ENCODE measurements at regions not wholly inside any gene's neighbourhood (a gene's known extent, or its start where the extent isn't known, plus 50 kb on each side); places are given as distances from the start of the nearest gene placed in this dataset.
"Not testable (repeated sequence)": the region's sequence is repeated elsewhere in the genome, so short reads cannot be mapped to it uniquely, and the experiment has no call there.

- Histone ChIP-seq H3K4me3 (no peak overlapping the region), H3K9me3 (no peaks in the 10 kb centered on the region), H3K36me3 (no peaks in the 10 kb centered on the region), H3K27me3 (no peaks in the 10 kb centered on the region; the same call in 1 of the 2 replicates)
- DNase-seq, result no peak
Observed at GRCh38 chr5:122584411-122585300, 190.2 kb upstream of the SNX2 start.

DNA sequence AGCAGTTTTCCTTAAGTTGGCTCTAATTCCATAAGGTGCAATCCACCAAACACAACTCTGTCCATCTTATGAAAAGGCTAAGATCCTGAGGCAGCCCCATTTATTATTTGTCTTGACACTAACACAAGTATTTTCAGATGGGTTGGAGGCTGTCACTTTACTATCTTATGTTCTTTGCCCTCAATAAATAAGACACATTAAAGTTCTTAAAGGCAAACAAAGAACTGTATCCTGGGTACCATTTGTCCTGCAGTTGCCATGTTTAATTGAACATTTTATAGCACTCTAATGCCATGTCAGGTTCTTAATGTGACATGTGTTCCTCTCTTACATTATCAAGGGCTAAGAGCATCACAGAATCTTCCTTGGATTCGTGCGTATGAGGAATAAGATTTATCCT, 189.5 kb upstream of the SNX2 start:
- H3K4me3 ChIP-seq, result no peak overlapping the region
- no peak for DNase-seq
- H3K9me3 ChIP-seq, result no peaks in the 10 kb centered on the region
- H3K36me3 ChIP-seq, result no peaks in the 10 kb centered on the region
- no peaks in the 10 kb centered on the region; the same call in 1 of the 2 replicates for H3K27me3 ChIP-seq

DNA sequence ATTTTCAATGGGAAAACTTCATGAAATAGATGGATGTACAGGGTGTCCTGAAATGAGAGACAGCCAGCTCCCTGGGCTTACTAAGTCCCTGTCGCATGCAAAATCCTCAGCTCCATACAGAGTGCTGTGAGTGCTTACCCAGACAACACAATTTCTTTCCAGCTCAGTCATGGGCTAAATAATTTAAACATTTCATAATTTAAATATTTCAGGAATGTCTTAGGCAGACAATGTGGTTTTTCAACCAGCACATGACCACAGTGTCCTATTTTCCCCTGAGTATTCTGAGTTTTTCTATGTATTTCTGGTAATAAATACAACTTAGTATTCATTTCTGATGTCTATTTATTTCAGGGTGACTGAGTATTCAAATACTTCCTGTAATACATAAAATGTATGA, 188.5 kb upstream of the SNX2 start:
- H3K4me3 ChIP-seq, result no peak overlapping the region
- H3K36me3 ChIP-seq, result no peaks in the 10 kb centered on the region
- DNase-seq, result peak; percentile 11
- H3K27me3 ChIP-seq, result no peaks in the 10 kb centered on the region; the same call in 1 of the 2 replicates
- no peaks in the 10 kb centered on the region for H3K9me3 ChIP-seq

- no peaks in the 10 kb centered on the region for H3K36me3 ChIP-seq
- no peak overlapping the region for H3K4me3 ChIP-seq
- no peaks in the 10 kb centered on the region; the same call in 1 of the 2 replicates for H3K27me3 ChIP-seq
- H3K9me3 ChIP-seq, result no peaks in the 10 kb centered on the region
- DNase-seq, result no peak
Observed at GRCh38 chr5:122591828-122592227, 183.1 kb upstream of the SNX2 start.

DNA sequence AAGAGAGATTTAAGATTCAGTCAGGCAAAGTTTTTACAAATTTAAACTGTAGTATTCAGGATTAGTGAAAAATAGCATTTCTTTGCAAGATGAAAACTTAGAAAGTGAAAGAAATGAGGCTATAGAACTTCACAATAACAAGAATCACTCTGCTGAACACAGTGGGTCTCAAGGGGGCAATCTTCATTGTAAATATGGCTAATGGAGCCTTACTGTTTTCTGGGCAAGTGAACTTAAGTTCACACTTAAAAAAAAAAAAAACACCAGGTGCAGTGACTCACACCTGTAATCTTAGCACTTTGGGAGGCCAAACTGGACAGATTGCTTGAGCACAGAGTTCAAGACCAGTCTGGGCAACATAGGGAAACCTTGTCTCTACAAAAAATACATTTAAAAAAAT, 175.9 kb upstream of the SNX2 start:
- Histone ChIP-seq H3K9me3 (no peaks in the 10 kb centered on the region), H3K27me3 (no peaks in the 10 kb centered on the region; the same call in 1 of the 2 replicates), H3K4me3 (no peak overlapping the region), H3K36me3 (no peaks in the 10 kb centered on the region)
- DNase-seq, result no peak

- H3K27me3 ChIP-seq, result no peaks in the 10 kb centered on the region; the same call in 1 of the 2 replicates
- no peak for DNase-seq
- no peaks in the 10 kb centered on the region for H3K36me3 ChIP-seq
- no peaks in the 10 kb centered on the region for H3K9me3 ChIP-seq
- no peak overlapping the region for H3K4me3 ChIP-seq
Observed at GRCh38 chr5:122600924-122601323, 174.0 kb upstream of the SNX2 start.

- no peak for DNase-seq
- H3K36me3 ChIP-seq, result no peaks in the 10 kb centered on the region
- no peaks in the 10 kb centered on the region for H3K9me3 ChIP-seq
- no peaks in the 10 kb centered on the region; the same call in 1 of the 2 replicates for H3K27me3 ChIP-seq
- no peak overlapping the region for H3K4me3 ChIP-seq
Observed at GRCh38 chr5:122602700-122603099, 172.2 kb upstream of the SNX2 start.

GRCh38 chr5:122605236-122605635, 169.6 kb upstream of the SNX2 start:
- H3K27me3 ChIP-seq, result no peaks in the 10 kb centered on the region
- H3K9me3 ChIP-seq, result no peaks in the 10 kb centered on the region
- H3K36me3 ChIP-seq, result no peaks in the 10 kb centered on the region
- no peak overlapping the region for H3K4me3 ChIP-seq
- DNase-seq, result no peak

DNA sequence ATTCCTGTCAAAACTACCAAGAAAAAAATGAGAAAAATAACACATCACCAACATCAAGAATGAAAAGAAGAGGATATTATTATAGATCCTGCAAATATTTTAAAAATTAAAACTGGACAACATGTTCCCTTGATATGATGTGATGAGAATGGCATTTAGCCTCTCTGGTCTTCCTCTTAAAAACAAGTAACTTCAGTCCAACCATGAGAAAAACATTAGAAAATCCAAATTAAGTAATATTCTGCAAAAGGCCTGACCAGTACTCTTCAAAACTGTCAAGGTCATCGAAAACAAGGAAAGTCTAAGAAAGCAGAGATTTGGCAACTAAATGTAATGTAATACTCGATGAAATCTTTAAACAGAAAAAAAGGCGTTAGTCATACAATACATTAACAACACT, 167.1 kb upstream of the SNX2 start:
- H3K27me3 ChIP-seq, result no peaks in the 10 kb centered on the region
- no peaks in the 10 kb centered on the region for H3K9me3 ChIP-seq
- H3K36me3 ChIP-seq, result no peaks in the 10 kb centered on the region
- H3K4me3 ChIP-seq, result no peak overlapping the region
- no peak for DNase-seq

- H3K27me3 ChIP-seq, result no peaks in the 10 kb centered on the region; the same call in 1 of the 2 replicates
- H3K9me3 ChIP-seq, result no peaks in the 10 kb centered on the region
- no peak overlapping the region for H3K4me3 ChIP-seq
- DNase-seq, result no peak
- H3K36me3 ChIP-seq, result no peaks in the 10 kb centered on the region
Observed at GRCh38 chr5:122608222-122608621, 166.7 kb upstream of the SNX2 start.

DNA sequence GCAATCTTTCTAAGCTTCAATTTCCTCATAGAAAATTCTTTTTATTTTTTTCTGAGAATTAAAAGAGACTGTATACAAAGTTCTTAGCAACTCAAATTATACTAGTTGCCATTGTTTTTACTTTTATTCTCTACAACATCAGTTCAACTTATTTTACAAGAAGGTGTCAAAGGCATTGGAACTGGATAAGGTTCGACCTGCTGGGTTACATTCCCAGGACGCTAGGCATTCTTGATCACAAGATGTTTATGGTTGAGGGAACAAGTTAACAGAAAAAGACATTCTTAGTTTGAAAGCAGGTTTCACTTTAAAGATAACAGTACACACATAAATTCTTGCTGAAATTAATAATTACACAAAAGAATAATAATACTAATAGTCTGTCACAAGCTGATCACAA, 163.5 kb upstream of the SNX2 start:
- Histone ChIP-seq H3K4me3 (no peak overlapping the region), H3K27me3 (no peaks in the 10 kb centered on the region; the same call in 1 of the 2 replicates), H3K9me3 (no peaks in the 10 kb centered on the region), H3K36me3 (no peaks in the 10 kb centered on the region)
- no peak for DNase-seq

GRCh38 chr5:122612901-122613300, 162.0 kb upstream of the SNX2 start:
- no peak overlapping the region for H3K4me3 ChIP-seq
- DNase-seq, result no peak
- H3K27me3 ChIP-seq, result no peaks in the 10 kb centered on the region; the same call in 1 of the 2 replicates
- H3K36me3 ChIP-seq, result no peaks in the 10 kb centered on the region
- no peaks in the 10 kb centered on the region for H3K9me3 ChIP-seq

DNA sequence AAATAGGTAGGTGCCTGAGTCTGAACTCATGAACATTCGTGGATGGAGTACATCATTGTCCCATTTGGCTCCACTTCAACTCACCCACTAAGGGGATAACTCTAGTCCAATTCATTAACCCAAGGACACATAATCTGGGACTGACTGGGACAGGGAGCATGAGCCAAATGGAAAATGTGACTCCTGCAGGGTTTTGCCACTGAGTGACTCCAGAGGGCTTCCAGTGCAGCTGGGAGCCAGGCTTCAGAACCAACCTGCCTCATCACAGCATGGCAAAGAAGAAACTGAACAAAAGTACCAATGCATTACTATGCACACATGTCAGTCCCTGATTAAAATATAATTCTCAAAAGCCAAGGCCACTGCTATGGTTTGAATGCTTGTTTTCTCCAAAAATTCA, 159.7 kb upstream of the SNX2 start:
- no peaks in the 10 kb centered on the region for H3K36me3 ChIP-seq
- H3K9me3 ChIP-seq, result no peaks in the 10 kb centered on the region
- no peaks in the 10 kb centered on the region; the same call in 1 of the 2 replicates for H3K27me3 ChIP-seq
- DNase-seq, result no peak
- no peak overlapping the region for H3K4me3 ChIP-seq

DNA sequence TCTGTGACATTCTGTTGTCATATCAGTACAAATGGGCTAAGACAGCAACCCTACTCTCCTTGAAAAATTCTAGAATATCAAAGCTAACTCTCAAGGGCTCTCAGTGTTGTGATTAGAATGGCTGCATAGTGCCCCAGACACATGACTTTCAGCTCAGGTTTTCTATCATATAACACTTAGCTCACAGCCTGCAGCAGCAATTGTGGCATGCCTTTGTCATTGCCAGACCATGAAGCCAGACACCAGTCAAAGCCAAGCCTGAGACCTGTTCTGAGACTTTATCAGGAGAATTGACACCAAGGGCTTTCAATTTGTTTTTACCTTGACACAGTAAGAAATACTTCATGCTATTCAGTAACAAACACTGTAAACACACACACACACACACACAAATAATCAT, 159.0 kb upstream of the SNX2 start:
- Histone ChIP-seq H3K27me3 (no peaks in the 10 kb centered on the region; the same call in 1 of the 2 replicates), H3K9me3 (no peaks in the 10 kb centered on the region)

DNA sequence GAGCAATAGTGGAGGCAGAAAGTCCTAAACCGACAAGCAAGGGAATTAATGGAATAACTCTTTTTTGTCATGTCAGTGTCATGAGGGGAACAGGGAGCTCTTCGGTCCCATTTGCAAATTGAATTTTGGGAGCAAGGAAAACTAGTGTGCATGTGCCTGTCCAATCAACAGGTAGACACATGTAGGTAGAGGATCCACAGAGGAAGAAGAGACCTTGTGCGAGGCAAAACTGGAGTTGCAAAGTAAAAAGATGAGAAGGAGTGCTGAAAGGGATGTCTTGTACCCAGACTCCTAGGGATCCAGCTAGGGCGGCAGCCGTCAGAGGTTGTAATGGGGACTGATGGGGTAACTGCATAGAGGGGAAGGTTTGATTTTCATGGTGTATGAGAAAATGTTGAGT, 156.8 kb upstream of the SNX2 start:
- not testable (repeated sequence) for H3K36me3 ChIP-seq, H3K9me3 ChIP-seq, H3K27me3 ChIP-seq, DNase-seq, H3K4me3 ChIP-seq

More for the DNA sequence above, 159.0 kb upstream of the SNX2 start:
- no peak for DNase-seq
- Histone ChIP-seq H3K36me3 (no peaks in the 10 kb centered on the region), H3K4me3 (no peak overlapping the region)

DNA sequence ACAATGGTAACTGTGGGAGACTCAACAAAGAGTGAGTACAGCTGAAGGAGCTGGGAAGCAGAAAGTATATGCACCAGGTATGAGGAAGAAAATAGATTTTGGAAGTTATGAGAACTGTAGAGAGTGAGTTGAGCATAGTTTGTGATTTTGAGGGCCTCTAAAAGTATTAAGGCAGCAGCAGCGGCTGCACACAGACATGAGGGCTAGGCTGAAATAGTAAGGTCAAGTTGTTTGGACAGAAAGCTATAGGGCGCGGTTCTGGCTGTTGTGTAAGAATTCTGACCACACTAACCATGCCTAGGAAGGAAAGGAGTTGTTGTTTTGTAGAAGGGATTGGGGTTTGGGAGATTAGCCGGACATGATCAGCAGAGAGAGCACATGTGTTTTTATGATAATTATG, 154.1 kb upstream of the SNX2 start:
- not testable (repeated sequence) for DNase-seq

DNA sequence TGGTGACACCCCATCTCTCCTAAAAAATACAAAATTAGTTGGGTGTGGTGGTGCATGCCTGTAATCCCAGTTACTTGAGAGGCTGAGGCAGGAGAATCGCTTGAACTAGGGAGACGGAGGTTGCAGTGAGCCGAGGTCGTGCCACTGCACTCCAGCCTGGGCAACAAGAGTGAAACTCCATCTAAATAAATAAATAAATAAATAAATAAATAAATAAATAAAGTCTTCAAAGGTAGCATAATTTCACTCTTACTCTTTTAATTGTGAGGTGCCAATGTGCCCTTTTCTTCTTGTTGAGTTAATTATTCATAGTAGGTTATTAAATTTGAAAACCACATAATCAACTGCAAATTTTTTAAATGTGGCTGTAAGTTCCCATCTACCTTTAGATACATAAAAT, 146.2 kb upstream of the SNX2 start:
- not testable (repeated sequence) for H3K36me3 ChIP-seq, H3K4me3 ChIP-seq, H3K9me3 ChIP-seq, H3K27me3 ChIP-seq, DNase-seq

More for the DNA sequence above, 154.1 kb upstream of the SNX2 start:
- H3K27me3 ChIP-seq, H3K9me3 ChIP-seq, H3K36me3 ChIP-seq, H3K4me3 ChIP-seq: not testable (repeated sequence)

DNA sequence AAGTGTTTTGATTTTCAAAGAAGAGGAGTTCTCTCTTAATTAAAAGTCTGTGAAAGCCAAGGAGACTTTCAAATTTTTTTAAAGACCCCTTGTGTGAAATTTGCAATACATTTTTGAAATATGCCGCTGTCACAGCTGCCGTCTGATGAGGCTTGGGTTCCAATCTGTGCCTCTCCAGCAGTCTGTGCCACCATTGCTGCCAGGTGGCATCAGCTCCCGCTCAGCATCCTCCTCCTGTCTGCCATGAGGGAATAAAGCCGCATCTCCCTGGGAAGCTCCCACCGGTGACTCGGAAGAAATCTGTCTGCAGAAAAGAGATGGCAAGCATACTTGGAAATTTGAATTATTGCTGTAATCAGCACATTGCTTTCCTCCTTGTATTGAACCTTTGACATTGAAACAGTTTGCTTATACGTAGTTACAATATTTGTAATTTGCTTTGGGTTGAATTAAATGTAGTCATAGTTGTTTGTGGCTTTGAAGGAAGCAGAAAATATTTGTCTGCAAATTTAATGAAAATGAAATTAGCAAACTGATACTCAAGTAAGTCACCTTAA, 145.7 kb upstream of the SNX2 start:
- no peaks in the 10 kb centered on the region for H3K36me3 ChIP-seq
- no peak for DNase-seq

More for the DNA sequence above, 145.7 kb upstream of the SNX2 start:
- H3K4me3 ChIP-seq, result no peak overlapping the region
- H3K27me3 ChIP-seq, result peaks cover 5% of the 10 kb centered on the region
- H3K9me3 ChIP-seq, result no peaks in the 10 kb centered on the region

Data from MG63 (cell line).